ENCODE measurements at regions not wholly inside any gene's neighbourhood (a gene's known extent, or its start where the extent isn't known, plus 50 kb on each side); places are given as distances from the start of the nearest gene placed in this dataset.

- H3K4me3 ChIP-seq (replicated peaks; ENCODE audit: low read depth, low read length) = no peak overlapping the region
- TF ChIP-seq CTCF (IDR thresholded peaks at IDR 0.05; ENCODE audit: low read depth, low read length, missing control alignments) = no peak
- no peak for DNase-seq (ENCODE audit: extremely low read depth, low read depth)
Observed at GRCh38 chr9:11726659-11727058, 966.5 kb upstream of the TYRP1 start.

GRCh38 chr9:11735391-11735790 is 957.8 kb upstream of the TYRP1 start:
- H3K4me3 ChIP-seq (replicated peaks; ENCODE audit: low read depth, low read length) = no peak overlapping the region
- DNase-seq (ENCODE audit: extremely low read depth, low read depth) = no peak
- TF ChIP-seq CTCF (IDR thresholded peaks at IDR 0.05; ENCODE audit: low read depth, low read length, missing control alignments) = no peak

GRCh38 chr9:11742471-11742870 is 950.7 kb upstream of the TYRP1 start:
- no peak overlapping the region for H3K4me3 ChIP-seq (replicated peaks; ENCODE audit: low read depth, low read length)
- TF ChIP-seq CTCF (IDR thresholded peaks at IDR 0.05; ENCODE audit: low read depth, low read length, missing control alignments) = no peak
- no peak for DNase-seq (ENCODE audit: extremely low read depth, low read depth)

- TF ChIP-seq CTCF (IDR thresholded peaks at IDR 0.05; ENCODE audit: low read depth, low read length, missing control alignments) = no peak
- DNase-seq (ENCODE audit: extremely low read depth, low read depth) = no peak
- no peak overlapping the region for H3K4me3 ChIP-seq (replicated peaks; ENCODE audit: low read depth, low read length)
Observed at GRCh38 chr9:11743356-11743755, 949.8 kb upstream of the TYRP1 start.

GRCh38 chr9:11749396-11749795 is 943.8 kb upstream of the TYRP1 start:
- no peak overlapping the region for H3K4me3 ChIP-seq (replicated peaks; ENCODE audit: low read depth, low read length)
- no peak for DNase-seq (ENCODE audit: extremely low read depth, low read depth)
- TF ChIP-seq CTCF (IDR thresholded peaks at IDR 0.05; ENCODE audit: low read depth, low read length, missing control alignments) = no peak

GRCh38 chr9:11755951-11756350 is 937.2 kb upstream of the TYRP1 start:
- DNase-seq (ENCODE audit: extremely low read depth, low read depth) = no peak
- no peak overlapping the region for H3K4me3 ChIP-seq (replicated peaks; ENCODE audit: low read depth, low read length)
- TF ChIP-seq CTCF (IDR thresholded peaks at IDR 0.05; ENCODE audit: low read depth, low read length, missing control alignments) = no peak

- no peak for TF ChIP-seq CTCF (IDR thresholded peaks at IDR 0.05; ENCODE audit: low read depth, low read length, missing control alignments)
- no peak for DNase-seq (ENCODE audit: extremely low read depth, low read depth)
- no peak overlapping the region for H3K4me3 ChIP-seq (replicated peaks; ENCODE audit: low read depth, low read length)
Observed at GRCh38 chr9:11757408-11757807, 935.8 kb upstream of the TYRP1 start.

All from HFF-Myc (cell line).